Ishikawa (cell line): ENCODE measurements at regions not wholly inside any gene's neighbourhood (a gene's known extent, or its start where the extent isn't known, plus 50 kb on each side); places are given as distances from the start of the nearest gene placed in this dataset.

ENCODE experiments used
- CEBPB ChIP-seq: IDR thresholded peaks from 2 replicates; pipeline ENCODE4 v1.6.1; 2012
- CREB1 ChIP-seq: IDR thresholded peaks from 2 replicates; pipeline ENCODE4 v1.6.1; 2012; ENCODE audit warnings: low read depth
- EGR1 ChIP-seq: IDR thresholded peaks from 2 replicates; pipeline ENCODE4 v1.6.1; 2012
- EP300 ChIP-seq: IDR thresholded peaks from 2 replicates; pipeline ENCODE4 v1.6.1; 2012; ENCODE audit warnings: borderline replicate concordance
- FOXM1 ChIP-seq: IDR thresholded peaks from 2 replicates; pipeline ENCODE4 v1.6.1; 2012; ENCODE audit warnings: low read depth, borderline replicate concordance
- NFIC ChIP-seq: IDR thresholded peaks from 2 replicates; pipeline ENCODE4 v1.6.1; 2012
- RAD21 ChIP-seq: IDR thresholded peaks from 2 replicates; pipeline ENCODE4 v1.6.1; 2012; ENCODE audit warnings: low read depth
- TAF1 ChIP-seq: IDR thresholded peaks from 2 replicates; pipeline ENCODE4 v1.6.1; 2012; ENCODE audit warnings: low read depth, mild to moderate bottlenecking
- TCF12 ChIP-seq: IDR thresholded peaks from 2 replicates; pipeline ENCODE4 v1.6.1; 2012; ENCODE audit warnings: low read depth
- TEAD4 ChIP-seq: IDR thresholded peaks from 2 replicates; pipeline ENCODE4 v1.6.1; 2012
- USF1 ChIP-seq: IDR thresholded peaks from 2 replicates; pipeline ENCODE4 v1.6.1; 2012
- YY1 ChIP-seq: IDR thresholded peaks from 2 replicates; pipeline ENCODE4 v1.6.1; 2012; ENCODE audit warnings: low read depth
- ZBTB7A ChIP-seq: IDR thresholded peaks from 2 replicates; pipeline ENCODE4 v1.6.1; 2012; ENCODE audit warnings: low read depth
- TF ChIP-seq, protein P1 (sequence below): IDR thresholded peaks from 2 replicates; pipeline ENCODE4 v1.6.1; 2012
- TF ChIP-seq, protein P2 (sequence below): IDR thresholded peaks from 2 replicates; pipeline ENCODE4 v1.6.1; 2012; ENCODE audit warnings: low read depth, mild to moderate bottlenecking

GRCh38 chr9:86585422-86586143, 231.4 kb upstream of the TUT7 start:
- TF ChIP-seq, protein P1, sequence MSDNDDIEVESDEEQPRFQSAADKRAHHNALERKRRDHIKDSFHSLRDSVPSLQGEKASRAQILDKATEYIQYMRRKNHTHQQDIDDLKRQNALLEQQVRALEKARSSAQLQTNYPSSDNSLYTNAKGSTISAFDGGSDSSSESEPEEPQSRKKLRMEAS, result no peak
- no peak for TF ChIP-seq TEAD4
- TF ChIP-seq USF1, result no peak
- no peak for TF ChIP-seq CREB1
- no peak for TF ChIP-seq CEBPB

DNA sequence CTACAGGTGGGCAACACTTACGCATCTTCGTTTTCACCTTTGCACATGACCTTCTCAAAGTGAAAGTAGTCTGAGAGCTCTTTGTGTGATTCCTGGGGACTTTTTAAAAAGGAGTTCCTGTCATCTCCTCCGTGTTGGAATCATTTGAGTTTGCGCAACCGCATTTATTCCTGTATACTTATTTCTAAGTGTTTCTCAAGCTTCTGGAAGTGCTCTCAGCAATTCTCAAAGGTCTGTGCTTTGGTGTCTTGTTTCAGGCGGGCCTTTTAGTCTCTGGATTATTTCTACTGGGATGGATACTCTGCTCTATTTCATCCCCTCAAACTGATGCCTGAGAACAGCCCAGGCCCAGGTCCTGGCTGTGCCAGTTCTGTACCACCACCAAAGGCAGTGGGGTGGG, 226.5 kb upstream of the TUT7 start:
- no peak for TF ChIP-seq FOXM1
- TF ChIP-seq, protein P1, result no peak
- TF ChIP-seq TEAD4, result no peak
- no peak for TF ChIP-seq RAD21
- TF ChIP-seq YY1, result no peak
- TF ChIP-seq TAF1, result no peak
- TF ChIP-seq TCF12, result no peak
- no peak for TF ChIP-seq EP300
- TF ChIP-seq EGR1, result no peak
- TF ChIP-seq CEBPB, result no peak
- TF ChIP-seq USF1, result no peak
- TF ChIP-seq, protein P2, sequence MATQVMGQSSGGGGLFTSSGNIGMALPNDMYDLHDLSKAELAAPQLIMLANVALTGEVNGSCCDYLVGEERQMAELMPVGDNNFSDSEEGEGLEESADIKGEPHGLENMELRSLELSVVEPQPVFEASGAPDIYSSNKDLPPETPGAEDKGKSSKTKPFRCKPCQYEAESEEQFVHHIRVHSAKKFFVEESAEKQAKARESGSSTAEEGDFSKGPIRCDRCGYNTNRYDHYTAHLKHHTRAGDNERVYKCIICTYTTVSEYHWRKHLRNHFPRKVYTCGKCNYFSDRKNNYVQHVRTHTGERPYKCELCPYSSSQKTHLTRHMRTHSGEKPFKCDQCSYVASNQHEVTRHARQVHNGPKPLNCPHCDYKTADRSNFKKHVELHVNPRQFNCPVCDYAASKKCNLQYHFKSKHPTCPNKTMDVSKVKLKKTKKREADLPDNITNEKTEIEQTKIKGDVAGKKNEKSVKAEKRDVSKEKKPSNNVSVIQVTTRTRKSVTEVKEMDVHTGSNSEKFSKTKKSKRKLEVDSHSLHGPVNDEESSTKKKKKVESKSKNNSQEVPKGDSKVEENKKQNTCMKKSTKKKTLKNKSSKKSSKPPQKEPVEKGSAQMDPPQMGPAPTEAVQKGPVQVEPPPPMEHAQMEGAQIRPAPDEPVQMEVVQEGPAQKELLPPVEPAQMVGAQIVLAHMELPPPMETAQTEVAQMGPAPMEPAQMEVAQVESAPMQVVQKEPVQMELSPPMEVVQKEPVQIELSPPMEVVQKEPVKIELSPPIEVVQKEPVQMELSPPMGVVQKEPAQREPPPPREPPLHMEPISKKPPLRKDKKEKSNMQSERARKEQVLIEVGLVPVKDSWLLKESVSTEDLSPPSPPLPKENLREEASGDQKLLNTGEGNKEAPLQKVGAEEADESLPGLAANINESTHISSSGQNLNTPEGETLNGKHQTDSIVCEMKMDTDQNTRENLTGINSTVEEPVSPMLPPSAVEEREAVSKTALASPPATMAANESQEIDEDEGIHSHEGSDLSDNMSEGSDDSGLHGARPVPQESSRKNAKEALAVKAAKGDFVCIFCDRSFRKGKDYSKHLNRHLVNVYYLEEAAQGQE, result no peak
- TF ChIP-seq NFIC, result no peak
- TF ChIP-seq ZBTB7A, result no peak
- TF ChIP-seq CREB1, result no peak

DNA sequence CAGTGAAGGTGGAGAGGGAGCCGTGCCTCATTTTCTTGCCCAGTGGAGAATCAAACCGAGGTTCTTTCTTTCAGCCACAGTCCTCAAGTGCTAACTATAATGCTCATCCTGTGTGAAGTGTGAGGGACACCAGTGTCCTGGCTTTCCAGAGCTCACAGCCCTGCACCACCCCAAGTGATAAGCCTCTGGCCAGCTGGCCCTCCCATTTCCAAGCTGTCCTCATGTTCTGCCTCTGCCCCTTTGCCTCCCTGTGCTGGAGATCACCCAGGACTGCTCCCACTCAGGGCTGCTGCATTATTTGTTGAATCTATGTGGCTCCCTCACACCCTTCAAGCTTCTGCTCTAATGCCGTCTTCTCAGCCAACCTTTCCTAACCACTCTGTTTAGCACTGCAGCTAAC, 224.5 kb upstream of the TUT7 start:
- TF ChIP-seq NFIC (no peak), YY1 (no peak), EP300 (no peak), USF1 (no peak), RAD21 (no peak), ZBTB7A (no peak)
- TF ChIP-seq, protein P2, result no peak

DNA sequence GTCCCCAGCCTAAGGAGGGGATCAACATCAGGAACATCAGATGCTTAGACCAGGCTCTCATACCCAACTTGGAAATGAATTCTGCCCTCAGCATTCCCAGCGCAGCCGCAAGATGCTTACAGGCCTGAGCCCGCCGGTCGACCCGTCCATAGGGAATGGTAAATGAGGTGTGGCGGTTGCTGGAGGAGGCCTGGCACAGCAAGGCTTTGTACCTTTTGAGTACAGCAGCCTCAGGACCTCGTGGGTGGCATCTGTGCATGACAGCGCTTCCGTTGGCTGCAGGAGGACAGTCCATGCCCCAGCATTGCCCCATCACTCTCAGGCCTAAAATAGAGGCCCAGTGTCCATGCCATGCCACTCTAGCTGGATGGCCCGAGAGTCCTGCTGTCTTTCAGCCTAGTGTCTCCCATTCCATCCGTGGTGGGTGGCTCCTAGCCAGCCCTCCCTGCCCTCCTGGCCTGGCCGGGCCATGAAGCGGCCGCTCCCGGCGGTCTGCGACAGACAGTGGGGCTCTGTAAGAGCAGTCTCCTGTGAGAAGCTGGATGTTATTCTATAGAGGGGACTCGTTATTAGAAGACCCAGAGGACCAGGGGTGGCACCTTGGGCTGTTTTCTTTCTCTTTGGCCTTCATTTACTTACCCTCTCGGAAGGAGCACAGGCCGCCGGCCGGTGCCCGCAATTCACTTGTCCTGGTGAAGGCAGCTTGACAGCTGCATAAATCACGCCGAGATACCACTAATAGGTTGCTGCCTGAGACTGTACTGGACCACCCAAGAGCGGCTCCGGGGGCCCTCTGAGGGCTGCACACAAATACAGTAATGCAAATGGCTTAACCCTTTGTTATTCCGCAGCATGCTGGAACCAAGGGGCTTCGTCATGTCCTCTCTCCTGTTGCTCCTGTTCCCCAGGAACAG, 223.5 kb upstream of the TUT7 start:
- TF ChIP-seq RAD21 (no peak), EGR1 (no peak), CEBPB (no peak), TEAD4 (no peak), USF1 (no peak), FOXM1 (no peak)

DNA sequence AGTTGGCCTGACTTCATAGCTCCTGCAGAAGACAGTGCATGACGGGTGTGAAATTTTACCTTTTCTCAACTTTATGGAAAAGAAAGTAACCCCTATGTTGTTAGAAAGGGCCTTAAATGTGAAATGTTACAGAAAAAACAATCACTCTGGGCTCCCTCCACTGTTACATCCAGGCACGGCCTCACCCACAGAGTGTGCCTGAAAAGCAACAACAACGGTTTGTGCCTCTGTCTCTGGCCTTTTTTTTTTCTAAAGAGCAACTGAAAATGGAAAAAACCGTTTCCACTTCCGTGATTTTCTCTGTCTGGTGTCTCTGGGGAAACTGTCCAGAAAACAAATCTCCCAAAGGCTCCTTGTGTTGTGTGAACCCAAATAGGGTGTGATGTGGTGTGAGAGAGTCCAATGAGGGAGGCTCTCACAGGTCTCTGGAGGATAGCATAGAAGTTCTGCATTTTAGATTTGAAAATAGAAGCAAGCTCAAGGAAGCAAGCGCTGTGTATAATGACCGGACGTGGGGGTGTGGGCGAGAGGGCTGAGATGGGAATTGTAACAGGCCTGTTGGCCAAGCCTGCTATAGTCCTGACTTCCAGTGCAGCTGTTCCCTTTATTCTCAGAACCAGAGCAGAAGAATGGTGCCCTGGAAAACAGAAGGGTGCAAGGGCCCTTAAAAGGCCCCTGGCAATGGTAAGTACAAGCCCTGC, 221.8 kb upstream of the TUT7 start:
- TF ChIP-seq, protein P2, result no peak
- TF ChIP-seq ZBTB7A, result no peak
- TF ChIP-seq FOXM1, result no peak
- TF ChIP-seq YY1, result no peak
- TF ChIP-seq, protein P1, result no peak
- no peak for TF ChIP-seq CEBPB
- TF ChIP-seq EP300, result no peak
- no peak for TF ChIP-seq RAD21
- no peak for TF ChIP-seq NFIC
- TF ChIP-seq TAF1, result no peak
- no peak for TF ChIP-seq TEAD4
- TF ChIP-seq EGR1, result no peak
- no peak for TF ChIP-seq CREB1
